ENCODE measurements at regions not wholly inside any gene's neighbourhood (a gene's known extent, or its start where the extent isn't known, plus 50 kb on each side); places are given as distances from the start of the nearest gene placed in this dataset.

GRCh38 chr5:159851053-159851452, 65.2 kb upstream of the ADRA1B start:
- H3K27ac ChIP-seq, result no peak overlapping the region

DNA sequence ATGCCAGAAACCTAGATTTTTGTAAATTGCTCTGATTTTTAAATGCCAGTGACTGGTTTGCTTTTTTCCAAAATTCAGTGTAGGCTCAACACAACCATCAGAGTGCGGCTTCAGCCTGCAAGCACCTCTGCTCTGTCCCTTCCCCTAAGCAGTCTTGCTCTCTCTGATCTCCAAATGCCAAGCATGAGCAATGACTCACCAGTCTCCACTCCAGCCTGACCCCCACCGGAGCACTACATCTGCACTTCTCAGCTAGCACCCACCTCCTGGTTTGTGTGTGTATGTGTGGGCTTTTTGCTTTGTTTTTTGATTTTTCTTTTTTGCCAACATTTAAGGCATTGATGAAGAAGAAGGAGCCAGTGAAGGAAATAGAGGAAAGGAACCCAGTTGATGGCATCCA, 61.4 kb upstream of the ADRA1B start:
- Histone ChIP-seq H3K27ac (no peak overlapping the region), H3K4me3 (no peak overlapping the region)

More at GRCh38 chr5:159851053-159851452, 65.2 kb upstream of the ADRA1B start:
- no peak overlapping the region for H3K4me3 ChIP-seq

- Histone ChIP-seq H3K4me3 (no peak overlapping the region), H3K27ac (no peak overlapping the region)
Measured at GRCh38 chr5:159855476-159856191, 60.6 kb upstream of the ADRA1B start.

DNA sequence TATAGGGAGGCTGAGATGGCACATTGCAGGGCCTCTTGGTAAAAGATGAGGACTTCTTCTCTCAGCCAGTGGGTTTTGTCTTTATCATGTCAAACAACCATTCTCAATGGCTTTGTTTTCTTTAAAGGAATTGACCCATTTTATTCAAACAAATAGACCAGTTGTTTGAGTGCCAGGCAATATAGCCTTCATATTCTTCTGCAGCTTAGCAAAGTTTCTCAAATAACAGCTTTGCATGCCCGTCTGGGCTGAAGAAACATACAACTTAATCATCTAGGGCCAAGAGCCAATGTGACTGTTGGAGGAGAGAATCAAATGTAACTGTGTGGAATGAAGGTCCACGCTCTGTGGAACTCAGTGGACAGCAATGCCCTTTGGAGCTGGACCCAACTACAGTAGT, 57.4 kb upstream of the ADRA1B start:
- H3K27ac ChIP-seq, result no peak overlapping the region
- H3K4me3 ChIP-seq, result no peak overlapping the region

DNA sequence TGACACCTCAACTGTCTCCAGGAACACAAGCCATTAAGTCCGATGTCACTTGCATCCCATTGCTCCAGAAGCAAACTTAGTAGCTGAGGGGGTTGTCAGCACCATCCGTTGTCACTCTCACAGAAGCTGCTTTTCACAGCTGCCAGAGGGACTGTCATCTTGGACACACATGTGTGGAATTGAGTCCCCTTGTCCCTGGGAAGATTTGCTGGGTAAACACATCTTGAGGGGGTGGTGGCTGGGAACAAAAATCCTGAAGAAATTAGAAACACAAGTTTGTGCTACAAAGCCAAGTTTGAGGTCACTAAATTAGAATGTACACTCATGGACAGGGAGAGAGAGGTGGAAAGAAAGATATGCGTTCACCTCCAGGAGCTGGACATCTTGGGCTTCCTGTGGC, 55.2 kb upstream of the ADRA1B start:
- no peak overlapping the region for H3K4me3 ChIP-seq
- H3K27ac ChIP-seq, result no peak overlapping the region

DNA sequence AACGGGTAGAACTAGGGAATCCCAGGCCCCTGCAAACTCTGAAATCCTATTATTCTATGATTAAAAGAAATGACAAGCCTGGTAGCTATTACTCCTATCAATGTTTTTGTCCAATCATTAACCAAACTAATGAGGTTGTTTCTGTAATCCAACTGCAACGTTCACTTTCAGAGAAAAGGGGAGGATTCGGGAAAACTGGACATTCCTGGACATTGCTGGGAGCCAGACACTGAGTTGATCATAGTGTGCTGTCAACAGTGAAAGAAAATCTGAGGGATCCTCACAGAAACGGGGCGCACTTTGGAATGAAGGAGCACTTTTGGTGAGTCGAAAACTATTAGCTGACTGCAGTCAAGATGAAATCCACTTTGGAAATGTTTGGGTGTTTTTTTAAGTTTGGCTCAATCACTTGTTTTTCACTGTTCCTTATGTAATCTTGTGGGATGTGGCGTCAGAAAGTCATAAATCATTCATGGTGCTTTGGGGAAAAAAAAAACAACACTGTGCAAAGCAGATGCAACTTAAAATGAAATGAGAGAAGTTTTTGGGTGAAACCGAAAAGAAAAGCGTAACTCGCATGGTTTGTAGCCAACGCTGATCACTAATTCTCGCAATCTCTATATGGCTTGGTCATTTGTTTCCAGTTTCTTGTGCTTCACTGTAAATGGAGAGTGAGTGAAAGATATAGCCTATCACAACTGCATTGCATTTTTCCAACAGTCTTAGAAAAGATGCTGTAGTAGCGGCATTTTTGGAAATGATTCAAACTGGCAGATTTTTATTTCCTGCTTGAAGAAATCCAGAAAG, 51.2 kb upstream of the ADRA1B start:
- H3K27ac ChIP-seq, result no peak overlapping the region
- H3K4me3 ChIP-seq, result no peak overlapping the region

DNA sequence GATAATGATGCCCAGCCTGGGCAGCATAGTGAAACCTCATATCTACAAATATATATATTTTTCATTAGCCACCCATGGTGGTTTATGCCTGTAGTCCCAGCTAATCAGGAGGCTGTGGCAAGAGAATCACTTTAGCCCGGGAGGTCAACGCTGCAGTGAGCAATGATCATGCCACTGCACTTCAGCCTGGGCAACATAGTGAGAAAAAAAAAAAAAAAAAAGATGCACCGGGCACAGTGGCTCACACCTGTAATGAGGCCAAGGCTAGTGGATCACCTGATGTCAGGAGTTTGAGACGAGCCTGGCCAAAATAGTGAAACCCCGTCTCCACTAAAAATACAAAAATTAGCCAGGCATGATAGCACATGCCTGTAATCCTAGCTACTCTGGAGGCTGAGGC, 50.2 kb upstream of the ADRA1B start:
- no peak overlapping the region for H3K4me3 ChIP-seq
- no peak overlapping the region for H3K27ac ChIP-seq

Measured in skin epidermis (tissue), 12 donors.